NT2/D1 (cell line): ENCODE measurements at regions not wholly inside any gene's neighbourhood (a gene's known extent, or its start where the extent isn't known, plus 50 kb on each side); places are given as distances from the start of the nearest gene placed in this dataset.

Source experiments
- SUZ12 ChIP-seq: IDR thresholded peaks from 2 replicates; pipeline ENCODE4 v1.6.1; 2011; ENCODE audit not compliant: insufficient read length, insufficient read depth; ENCODE audit errors: extremely low read depth
- YY1 ChIP-seq: IDR thresholded peaks from 2 replicates; pipeline ENCODE4 v1.6.1; 2011; ENCODE audit not compliant: insufficient read length, insufficient read depth

DNA sequence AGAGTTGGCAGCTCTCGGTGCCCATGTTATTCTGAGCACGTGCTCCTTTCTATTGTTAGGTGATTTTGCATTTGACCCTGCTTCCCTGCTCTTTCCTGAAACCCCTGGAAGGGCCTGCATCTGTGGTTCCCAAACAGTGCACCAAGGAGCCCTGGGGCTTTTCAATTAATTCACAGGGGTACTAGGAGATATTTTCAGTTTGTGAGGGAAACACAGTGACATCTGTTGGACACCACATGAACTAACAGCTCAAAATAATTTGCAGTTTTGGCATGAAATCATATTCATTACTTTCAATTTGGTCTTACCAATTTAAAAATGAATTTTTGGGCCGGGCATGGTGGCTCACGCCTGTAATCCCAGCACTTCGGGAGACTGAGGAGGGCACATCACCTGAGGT lies 156.6 kb downstream of the GATB start:
- TF ChIP-seq YY1 = no peak
- no peak for TF ChIP-seq SUZ12
